HG02798 (cell line): ENCODE measurements at regions not wholly inside any gene's neighbourhood (a gene's known extent, or its start where the extent isn't known, plus 50 kb on each side); places are given as distances from the start of the nearest gene placed in this dataset.

Experiments used
- ATAC-seq: cut with Tn5 transposase; IDR thresholded peaks from one replicate; pipeline ENCODE4 v1.9.1; 2021; ENCODE audit warnings: mild to moderate bottlenecking; ENCODE audit not compliant: unreplicated experiment, poor library complexity

- ATAC-seq: no peak
Observed at GRCh38 chr6:101202867-101203374, 190.6 kb upstream of the GRIK2 start.

DNA sequence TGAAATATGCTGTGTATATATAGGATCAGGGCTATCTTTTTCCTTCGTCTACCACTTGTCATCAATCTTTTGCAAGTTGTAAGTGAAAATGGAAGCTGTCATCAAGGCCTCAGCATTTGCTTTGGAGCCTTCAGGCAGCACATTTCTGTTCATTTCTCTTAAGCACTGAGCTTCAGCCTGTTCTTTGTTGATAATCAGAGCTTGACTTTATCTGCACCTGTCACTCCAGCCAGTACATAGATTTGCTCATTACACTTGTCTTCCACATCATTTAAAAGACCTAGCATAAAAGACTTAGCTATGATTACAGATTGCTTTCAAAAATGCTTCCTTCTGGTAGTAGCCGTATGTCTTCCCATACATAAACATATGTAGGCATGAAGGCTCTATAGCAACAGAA, 189.8 kb upstream of the GRIK2 start:
- no peak for ATAC-seq

DNA sequence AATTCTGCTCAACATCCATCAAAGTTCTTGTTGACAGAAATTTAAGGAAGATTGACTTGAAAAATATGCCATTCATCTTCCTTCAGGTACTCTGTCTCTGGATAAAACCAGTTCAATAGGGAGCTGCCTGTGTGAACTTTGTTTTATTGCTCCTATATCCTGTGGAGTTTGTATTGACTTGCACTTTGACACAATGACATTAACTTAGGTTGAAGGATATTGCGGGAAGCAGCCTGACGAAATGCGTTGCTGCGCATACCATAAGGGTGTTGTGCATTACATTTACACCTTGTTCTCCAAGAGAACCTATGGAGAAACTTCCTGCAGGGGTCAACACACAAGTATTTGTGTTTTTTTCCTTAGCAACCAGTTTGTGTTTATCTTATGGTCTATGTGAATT, 185.4 kb upstream of the GRIK2 start:
- ATAC-seq: no peak

GRCh38 chr6:101212640-101213039, 180.9 kb upstream of the GRIK2 start:
- ATAC-seq: no peak

DNA sequence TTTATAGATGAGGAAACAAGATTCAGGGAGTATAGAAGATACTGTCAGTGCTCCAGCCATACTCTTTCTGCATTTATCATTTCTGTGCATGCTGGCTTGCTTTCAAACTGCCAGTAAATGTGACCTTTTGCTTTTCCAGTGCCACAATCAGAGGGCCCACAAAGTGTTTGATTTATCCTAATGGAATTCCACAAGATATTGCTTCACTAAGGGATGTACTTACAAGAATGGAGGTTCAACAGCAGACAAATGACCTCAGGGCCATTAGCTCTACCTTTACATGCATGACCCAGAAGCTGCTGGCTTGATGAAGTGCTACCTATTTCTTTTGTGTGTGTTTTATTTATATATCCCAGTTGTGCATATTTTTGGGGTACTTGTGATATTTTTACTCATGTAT, 171.5 kb upstream of the GRIK2 start:
- no peak for ATAC-seq

DNA sequence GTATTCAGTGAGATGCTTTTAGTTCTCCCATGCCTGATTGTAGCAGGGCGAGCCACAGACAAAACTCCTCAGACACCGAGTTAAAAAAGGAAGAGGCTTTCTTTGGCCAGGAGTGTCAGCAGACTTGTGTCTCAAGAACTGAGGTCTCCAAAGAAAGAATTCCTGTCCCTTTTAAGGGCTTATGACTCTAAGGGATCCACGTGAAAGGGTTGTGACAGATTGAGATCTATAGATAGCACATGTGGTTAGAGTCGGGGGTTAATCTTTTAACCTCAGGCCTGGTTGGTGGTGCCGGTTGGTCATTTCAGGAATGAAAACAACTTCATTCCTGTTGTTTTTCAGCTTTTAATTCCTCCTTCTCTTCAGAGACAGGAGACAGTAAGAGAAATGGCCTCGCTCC, 168.8 kb upstream of the GRIK2 start:
- no peak for ATAC-seq

DNA sequence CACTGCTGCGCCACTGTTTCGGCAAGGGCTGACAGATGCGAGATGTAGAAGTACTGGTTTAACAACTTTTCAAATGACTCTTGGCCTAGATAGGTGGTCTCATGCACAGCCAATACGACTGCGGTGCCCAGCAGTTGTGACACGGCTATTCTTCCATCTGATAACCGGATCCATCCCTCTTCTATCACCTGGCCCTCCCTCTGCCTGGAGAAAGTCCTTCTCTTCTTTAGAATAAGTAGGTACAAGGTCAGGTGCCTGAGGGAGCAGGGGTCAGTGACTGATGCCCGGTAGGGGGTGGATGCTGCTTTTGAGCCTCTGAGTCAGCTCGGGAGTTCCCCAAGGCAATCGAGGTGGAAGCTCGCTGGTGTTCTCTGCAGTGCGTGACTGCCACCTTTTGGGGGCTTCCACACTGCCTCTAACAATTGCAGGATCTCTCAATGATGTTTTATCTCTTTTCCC, 166.8 kb upstream of the GRIK2 start:
- no peak for ATAC-seq

- no peak for ATAC-seq
Observed at GRCh38 chr6:101230866-101231265, 162.6 kb upstream of the GRIK2 start.

DNA sequence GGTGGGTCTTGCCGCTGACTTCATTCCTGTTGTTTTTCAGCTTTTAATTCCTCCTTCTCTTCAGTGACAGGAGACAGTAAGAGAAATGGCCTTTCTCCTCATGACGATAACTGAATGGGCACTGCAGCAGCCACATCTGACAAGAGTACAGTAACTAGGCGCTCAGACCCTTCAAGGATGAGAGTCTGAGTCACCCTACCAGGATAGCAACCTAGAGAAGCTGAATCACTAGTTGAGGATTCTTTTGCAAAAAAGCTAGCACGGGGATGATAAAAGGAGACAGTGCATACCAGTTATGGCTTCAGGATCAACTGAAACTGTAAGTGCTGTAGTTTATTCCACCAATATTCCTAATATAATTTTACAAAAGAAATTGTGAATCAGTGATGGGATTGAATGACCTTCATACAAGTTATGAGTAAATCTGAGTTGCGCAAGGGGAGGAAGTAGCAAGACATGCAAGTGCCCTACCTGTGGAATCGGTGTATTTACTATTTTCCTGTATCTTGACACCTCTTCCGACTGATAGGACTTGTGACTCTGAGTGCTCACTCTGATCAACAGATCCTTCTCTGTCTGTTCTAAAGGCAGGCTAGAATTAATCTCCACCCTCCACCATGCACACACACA, 161.8 kb upstream of the GRIK2 start:
- no peak for ATAC-seq

- ATAC-seq: no peak
Observed at GRCh38 chr6:101232961-101233360, 160.5 kb upstream of the GRIK2 start.

DNA sequence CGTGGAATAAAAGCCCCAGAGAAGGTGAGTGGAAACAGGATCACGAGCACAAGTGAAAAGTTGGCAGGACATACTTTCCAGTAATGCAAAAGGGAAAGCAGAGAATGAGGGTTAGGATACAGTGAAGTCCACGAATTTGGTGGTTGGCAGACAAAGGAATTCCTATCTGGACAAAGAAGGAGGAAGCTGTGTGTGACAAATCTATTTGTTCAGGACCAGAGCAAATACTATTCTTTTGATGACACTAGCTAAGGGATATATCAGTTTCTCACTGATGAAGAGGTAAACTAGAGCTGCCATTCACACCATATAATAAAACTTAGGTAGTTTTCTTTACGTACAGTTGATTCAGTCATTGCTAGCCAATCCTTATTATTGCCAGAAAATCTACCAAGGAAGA, 156.8 kb upstream of the GRIK2 start:
- no peak for ATAC-seq

GRCh38 chr6:101241442-101241841, 152.1 kb upstream of the GRIK2 start:
- no peak for ATAC-seq

DNA sequence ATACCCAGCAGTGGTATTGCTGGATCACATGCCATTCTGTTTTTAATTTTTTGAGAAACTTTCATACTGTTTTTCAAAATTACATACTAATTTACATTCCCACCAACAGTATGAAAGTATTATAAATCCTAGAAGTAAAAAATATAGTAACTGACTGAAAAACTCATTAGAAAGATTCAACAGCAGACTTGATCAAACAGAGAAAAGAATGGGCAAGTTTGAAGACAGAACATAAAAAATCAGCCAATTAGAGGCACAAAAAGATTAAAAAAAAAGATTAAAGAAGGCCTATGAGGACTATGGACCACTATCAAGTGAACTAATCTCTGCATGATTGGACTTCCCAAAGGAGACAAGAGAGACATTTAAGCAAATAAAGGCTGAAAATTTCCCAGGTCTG, 144.0 kb upstream of the GRIK2 start:
- no peak for ATAC-seq

DNA sequence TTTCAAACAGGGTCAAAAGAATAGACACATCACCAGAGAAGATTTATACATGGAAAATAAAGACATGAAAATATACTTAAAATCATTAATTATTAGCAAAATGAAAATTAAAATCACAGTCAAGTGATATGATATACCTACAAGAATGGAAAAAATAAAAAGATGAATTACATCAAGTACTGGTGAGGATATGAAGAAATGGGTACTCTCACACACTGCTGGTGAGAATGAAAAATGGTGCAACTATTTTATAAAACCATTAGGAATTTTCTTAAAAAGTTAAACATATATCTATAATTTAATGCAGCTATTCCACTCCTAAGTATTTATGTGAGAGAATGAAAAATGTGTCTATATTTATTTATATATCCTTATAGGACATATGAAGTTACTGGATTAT, 136.3 kb upstream of the GRIK2 start:
- ATAC-seq: no peak

DNA sequence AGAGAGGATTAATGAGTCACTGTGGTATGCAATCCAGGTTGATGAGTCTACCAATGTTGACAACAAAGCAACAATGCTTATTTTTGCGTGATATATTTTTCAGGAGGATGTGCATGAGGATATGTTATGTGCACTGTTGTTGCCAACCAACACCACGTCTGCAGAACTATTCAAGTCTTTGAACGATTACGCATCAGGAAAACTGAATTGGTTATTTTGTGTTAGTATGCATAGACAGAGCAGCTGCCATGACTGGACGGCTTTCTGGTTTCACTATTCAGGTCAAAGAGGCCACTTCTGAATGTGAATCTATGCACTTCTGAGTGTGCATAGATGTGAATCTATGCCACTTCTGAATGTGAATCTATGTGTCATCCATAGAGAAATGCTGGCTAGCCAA, 134.0 kb upstream of the GRIK2 start:
- ATAC-seq: no peak

DNA sequence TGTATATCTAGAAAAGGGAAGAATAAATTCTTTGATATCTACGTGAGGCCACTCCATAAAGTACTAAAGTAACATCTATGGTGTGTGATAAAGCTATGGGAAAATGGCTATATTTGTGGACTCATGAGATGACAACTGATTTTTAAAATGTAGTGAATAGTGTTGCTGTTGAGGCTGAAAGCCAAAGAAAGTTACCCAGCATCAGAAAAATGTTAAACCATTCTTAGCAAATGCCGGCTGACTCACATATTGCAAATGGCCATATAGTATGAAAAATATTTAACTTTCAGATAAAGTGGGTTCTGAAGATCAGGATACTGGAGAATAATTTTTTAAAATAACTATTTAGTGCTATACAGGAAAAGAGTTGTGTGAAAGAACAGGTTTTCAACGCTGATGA, 129.9 kb upstream of the GRIK2 start:
- ATAC-seq: no peak

- no peak for ATAC-seq
Observed at GRCh38 chr6:101266063-101266462, 127.4 kb upstream of the GRIK2 start.

GRCh38 chr6:101268541-101268940, 125.0 kb upstream of the GRIK2 start:
- ATAC-seq: no peak

DNA sequence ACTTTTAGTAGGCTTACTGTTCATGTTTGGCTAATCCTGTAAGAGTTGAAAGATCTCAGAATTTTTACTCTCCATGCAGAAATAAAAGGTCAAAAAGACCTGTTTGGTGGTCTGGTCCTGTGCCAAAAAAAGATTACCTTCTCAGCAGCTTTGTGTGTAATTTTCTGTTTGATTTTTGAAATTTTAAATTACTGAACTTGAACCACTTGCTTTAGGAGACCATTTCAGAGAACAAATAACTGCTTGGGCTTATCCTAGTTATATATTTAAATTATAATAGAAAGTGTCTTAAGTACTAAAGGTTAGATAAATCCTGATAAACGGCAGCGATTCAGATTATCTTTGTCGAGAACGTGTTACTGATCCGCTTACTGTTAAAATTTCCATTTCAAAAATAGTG, 118.3 kb upstream of the GRIK2 start:
- ATAC-seq: no peak

DNA sequence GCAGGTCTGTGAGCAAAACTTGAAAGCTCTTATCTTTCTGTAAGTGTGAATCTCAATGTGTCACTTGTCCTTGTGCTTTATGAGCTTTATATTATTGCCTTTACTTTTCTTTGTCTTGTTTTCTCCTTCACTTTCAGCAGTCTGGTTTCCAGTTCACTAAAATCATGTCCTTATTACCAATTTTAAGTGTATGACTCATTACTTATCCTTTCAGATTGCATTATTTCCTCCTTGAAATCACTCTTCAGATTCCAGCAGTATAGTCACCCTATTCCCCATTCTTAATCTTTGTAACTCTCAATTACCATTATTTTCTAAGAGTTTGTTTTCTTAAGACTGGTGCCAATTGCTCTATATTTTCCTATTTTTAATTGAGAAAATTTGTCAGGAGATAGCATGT, 117.4 kb upstream of the GRIK2 start:
- no peak for ATAC-seq

DNA sequence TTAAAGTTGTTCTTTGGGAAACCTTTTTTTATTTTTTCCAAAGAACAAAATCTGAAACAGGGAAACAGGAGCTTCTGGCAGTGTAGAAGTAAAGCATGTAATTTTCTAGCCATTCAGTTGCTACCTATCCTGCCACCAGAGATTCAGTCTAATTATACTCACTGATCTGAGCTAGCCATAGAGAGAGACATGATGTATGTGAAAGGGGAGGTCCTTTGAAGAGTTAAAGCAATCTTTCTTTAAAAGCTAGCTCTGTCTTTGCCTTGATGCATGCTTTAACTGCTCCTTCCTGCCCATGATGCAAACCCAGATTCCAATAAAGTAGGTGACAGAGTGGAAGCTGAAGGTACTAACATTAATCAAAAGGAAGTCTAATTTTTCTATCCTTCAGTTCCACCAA, 114.1 kb upstream of the GRIK2 start:
- no peak for ATAC-seq

GRCh38 chr6:101281266-101281665, 112.2 kb upstream of the GRIK2 start:
- ATAC-seq: no peak

- no peak for ATAC-seq
Observed at GRCh38 chr6:101284131-101284530, 109.4 kb upstream of the GRIK2 start.
